ENCODE measurements at regions not wholly inside any gene's neighbourhood (a gene's known extent, or its start where the extent isn't known, plus 50 kb on each side); places are given as distances from the start of the nearest gene placed in this dataset.

- no peak for TF ChIP-seq EZH2 (IDR thresholded peaks at IDR 0.05)
- no peak for TF ChIP-seq POLR2AphosphoS5 (IDR thresholded peaks at IDR 0.05; ENCODE audit: borderline replicate concordance, low read depth, low read length)
- TF ChIP-seq FOXP2 (optimal IDR thresholded peaks at IDR 0.05; ENCODE audit: control extremely low read depth, extremely low read length, insufficient read depth), result no peak
Observed at GRCh38 chr1:81443288-81443687, 357.4 kb upstream of the ADGRL2 start.

Measured in SK-N-MC (cell line).